SK-N-SH (cell line): ENCODE measurements at regions not wholly inside any gene's neighbourhood (a gene's known extent, or its start where the extent isn't known, plus 50 kb on each side); places are given as distances from the start of the nearest gene placed in this dataset.

Experiments
- CTCF ChIA-PET: fragments of 300-600, 350-600 bp; formaldehyde crosslinking; extraction: SDS; loops from one replicate; lab custom pipeline; 2021; lab: Yijun Ruan, JAX
- POLR2A ChIA-PET: fragments of 350-600 bp; sonication (Branson Sonifier 250); formaldehyde crosslinking; extraction: SDS; loops from one replicate; lab custom pipeline; 2020; ENCODE audit warnings: antibody characterized with exemption, inconsistent platforms; lab: Yijun Ruan, JAX
- DNase-seq: peaks from one replicate; pipeline ENCODE4 v3.0.0; 2012
- H2AFZ ChIP-seq: fragments of 200-600 bp; sonication (generic); 2 replicates; pipeline ENCODE4 v1.8.1; 2016; ENCODE audit warnings: antibody characterized with exemption, mild to moderate bottlenecking, low read depth
- H3F3A ChIP-seq: fragments of 200-600 bp; sonication (generic); replicated peaks from 2 replicates; pipeline ENCODE3; 2016; ENCODE audit warnings: antibody characterized with exemption, mild to moderate bottlenecking; ENCODE audit not compliant: insufficient read depth
- H3K27ac ChIP-seq, 2 experiments: fragments of 200-500 bp in 1 of 2; fragments of 200-600 bp in 1 of 2; sonication (Bioruptor generic) in 1 of 2; sonication (generic), shearing (Covaris generic) in 1 of 2; 2 replicates each; pipeline versions ENCODE4 v1.5.1 to v1.6.1; 2014 to 2016; ENCODE audit warnings: low read depth in 2 of 2, inconsistent platforms in 1 of 2, low read length in 1 of 2, mild to moderate bottlenecking in 1 of 2, mixed read lengths in 1 of 2
- H3K27me3 ChIP-seq: fragments of 200-600 bp; sonication (generic), shearing (Covaris generic); 2 replicates; pipeline ENCODE4 v1.6.1; 2016; ENCODE audit warnings: mixed run types; ENCODE audit not compliant: insufficient read depth
- H3K36me3 ChIP-seq, 2 experiments: fragments of 200-500 bp in 1 of 2; fragments of 200-600 bp in 1 of 2; sonication (Bioruptor generic) in 1 of 2; sonication (generic) in 1 of 2; replicated peaks in 1 of 2; 2 replicates each; pipeline versions ENCODE3 to v1.5.1; 2014 to 2016; ENCODE audit warnings: low read length in 1 of 2, mild to moderate bottlenecking in 1 of 2; ENCODE audit not compliant: insufficient read depth in 2 of 2, control insufficient read depth in 1 of 2
- H3K4me1 ChIP-seq, 2 experiments: fragments of 200-500 bp in 1 of 2; fragments of 200-600 bp in 1 of 2; sonication (Bioruptor generic) in 1 of 2; sonication (generic), shearing (Covaris generic) in 1 of 2; 2 replicates each; pipeline versions ENCODE4 v1.5.1 to v1.6.1; 2014 to 2016; ENCODE audit warnings: low read depth in 1 of 2, low read length in 1 of 2, mixed run types in 1 of 2; ENCODE audit not compliant: insufficient read depth in 2 of 2, control insufficient read depth in 1 of 2
- H3K4me2 ChIP-seq: fragments of 200-600 bp; sonication (generic), shearing (Covaris generic); 2 replicates; pipeline ENCODE4 v1.6.1; 2017; ENCODE audit warnings: mixed run types
- H3K4me3 ChIP-seq, 2 experiments: fragments of 200-500 bp in 1 of 2; fragments of 200-600 bp in 1 of 2; sonication (Bioruptor generic) in 1 of 2; sonication (generic), shearing (Covaris generic) in 1 of 2; 2 replicates each; pipeline versions ENCODE4 v1.5.1 to v1.8.1; 2014 to 2016; ENCODE audit warnings: low read depth in 2 of 2, inconsistent platforms in 1 of 2, low read length in 1 of 2, mild to moderate bottlenecking in 1 of 2, mixed read lengths in 1 of 2, moderate library complexity in 1 of 2
- H3K79me2 ChIP-seq: fragments of 200-600 bp; sonication (generic); 2 replicates; pipeline ENCODE4 v1.8.1; 2017; ENCODE audit warnings: mild to moderate bottlenecking; ENCODE audit not compliant: insufficient read depth
- H3K9ac ChIP-seq: fragments of 200-600 bp; sonication (generic); 2 replicates; pipeline ENCODE4 v1.6.1; 2017; ENCODE audit warnings: mixed run types
- H3K9me2 ChIP-seq: fragments of 200-600 bp; sonication (generic); 2 replicates; pipeline ENCODE4 v1.6.1; 2017; ENCODE audit warnings: mixed run types
- H3K9me3 ChIP-seq: fragments of 200-600 bp; sonication (generic); 2 replicates; pipeline ENCODE4 v1.6.1; 2017; ENCODE audit warnings: mixed run types, mild to moderate bottlenecking, moderate library complexity
- H4K20me1 ChIP-seq: fragments of 200-600 bp; sonication (generic); 2 replicates; pipeline ENCODE4 v1.6.1; 2017; ENCODE audit warnings: mild to moderate bottlenecking, mixed run types; ENCODE audit not compliant: insufficient read depth
- EP300 ChIP-seq, 2 experiments: IDR thresholded peaks; 2 replicates each; pipeline versions ENCODE4 v1.4.0 to v1.6.1; 2012; ENCODE audit warnings: borderline replicate concordance in 1 of 2, low read depth in 1 of 2, low read length in 1 of 2
- FOXJ3 ChIP-seq: sonication (generic); formaldehyde crosslinking; IDR thresholded peaks from 2 replicates; pipeline ENCODE4 v1.5.1; 2020; ENCODE audit warnings: mild to moderate bottlenecking, missing genetic modification reagents
- FOXM1 ChIP-seq: IDR thresholded peaks from 2 replicates; pipeline ENCODE4 v1.4.0; 2012; ENCODE audit warnings: low read depth, mild to moderate bottlenecking
- GABPA ChIP-seq: IDR thresholded peaks from 2 replicates; pipeline ENCODE4 v1.4.0; 2012; ENCODE audit warnings: low read depth, mild to moderate bottlenecking
- GATA2 ChIP-seq: sonication (generic); formaldehyde crosslinking; IDR thresholded peaks from 2 replicates; pipeline ENCODE4 v1.5.0; 2020; ENCODE audit warnings: mild to moderate bottlenecking, missing genetic modification reagents
- IRF3 ChIP-seq: fragments of 150-350 bp; IDR thresholded peaks from 2 replicates; pipeline ENCODE4 v1.6.1; 2016; ENCODE audit warnings: mild to moderate bottlenecking, low read depth, low read length
- JUND ChIP-seq: IDR thresholded peaks from 2 replicates; pipeline ENCODE4 v1.4.0; 2012
- MXI1 ChIP-seq: IDR thresholded peaks from 2 replicates; pipeline ENCODE4 v1.6.1; 2012; ENCODE audit warnings: mild to moderate bottlenecking, low read depth, low read length, improper control_type of control experiment
- NRF1 ChIP-seq: IDR thresholded peaks from 2 replicates; pipeline ENCODE4 v1.6.1; 2012; ENCODE audit warnings: low read depth, mild to moderate bottlenecking, low read length
- PBX3 ChIP-seq: IDR thresholded peaks from 2 replicates; pipeline ENCODE4; 2012
- POLR2AphosphoS5 ChIP-seq: IDR thresholded peaks from 2 replicates; pipeline ENCODE4 v1.6.1; 2012; ENCODE audit warnings: low read depth, low read length
- RCOR1 ChIP-seq: fragments of 150-350 bp; IDR thresholded peaks from 2 replicates; pipeline ENCODE4 v1.6.1; 2017; ENCODE audit warnings: antibody characterized with exemption, low read length
- REST ChIP-seq: IDR thresholded peaks from 2 replicates; pipeline ENCODE4 v1.6.1; 2012; ENCODE audit warnings: mild to moderate bottlenecking, low read depth, low read length, moderate library complexity
- RXRA ChIP-seq: IDR thresholded peaks from 2 replicates; pipeline ENCODE4 v1.4.0; 2012; ENCODE audit warnings: low read depth, mild to moderate bottlenecking, borderline replicate concordance
- SMC3 ChIP-seq: IDR thresholded peaks from 2 replicates; pipeline ENCODE4 v1.6.1; 2012; ENCODE audit warnings: low read depth, low read length, improper control_type of control experiment
- TAF1 ChIP-seq: IDR thresholded peaks from 2 replicates; pipeline ENCODE4 v1.6.1; 2012; ENCODE audit warnings: low read depth, mild to moderate bottlenecking, low read length, moderate library complexity, borderline replicate concordance
- TEAD4 ChIP-seq: IDR thresholded peaks from 2 replicates; pipeline ENCODE4 v1.4.0; 2012; ENCODE audit warnings: mild to moderate bottlenecking, borderline replicate concordance; ENCODE audit not compliant: insufficient read depth
- USF2 ChIP-seq: fragments of 150-350 bp; IDR thresholded peaks from 2 replicates; pipeline ENCODE4 v1.6.1; 2017; ENCODE audit warnings: antibody characterized with exemption, low read length, low read depth, borderline replicate concordance
- ZBTB33 ChIP-seq: IDR thresholded peaks from 2 replicates; pipeline ENCODE4 v1.4.0; 2012; ENCODE audit warnings: low read depth, borderline replicate concordance
- WGBS: methylation state at CpG from one replicate; pipeline ENCODE4 v1.1.6; 2017; ENCODE audit warnings: low lambda C conversion rate; 5-methylcytosine and 5-hydroxymethylcytosine counted together

- POLR2A ChIA-PET, result no interaction called here
- CTCF ChIA-PET, result no interaction called here
- no peak for DNase-seq
- no peak overlapping the region for H2AFZ ChIP-seq
- no peaks in the 10 kb centered on the region for H3K36me3 ChIP-seq
- no peaks in the 10 kb centered on the region for H3K9me3 ChIP-seq
- no peak overlapping the region for H3K27ac ChIP-seq
- TF ChIP-seq NRF1 (no peak), GATA2 (no peak), TAF1 (no peak), FOXJ3 (CRISPR knock-in tag) (no peak), FOXM1 (no peak), REST (no peak), USF2 (no peak), EP300 (IDR thresholded peaks at IDR 0.05; ENCODE audit: borderline replicate concordance in 1 of 2, low read depth in 1 of 2, low read length in 1 of 2) (no peak), RXRA (no peak), ZBTB33 (no peak), TEAD4 (no peak), POLR2AphosphoS5 (no peak), JUND (no peak), GABPA (no peak), RCOR1 (no peak), IRF3 (no peak), MXI1 (no peak), PBX3 (no peak), SMC3 (no peak)
- H3K4me3 ChIP-seq, result no peak overlapping the region
- H3K27me3 ChIP-seq, result peaks cover 7% of the 10 kb centered on the region; the same call in 1 of the 2 replicates
- H3K9me2 ChIP-seq, result no peaks in the 10 kb centered on the region
- H3K79me2 ChIP-seq, result no peaks in the 10 kb centered on the region
- no peaks in the 10 kb centered on the region for H4K20me1 ChIP-seq
- no peaks in the 10 kb centered on the region for H3K4me1 ChIP-seq
- no peaks in the 10 kb centered on the region for H3F3A ChIP-seq
- H3K9ac ChIP-seq, result no peak overlapping the region
- 5% methylated on average over 4 of the region's 5 CpGs for WGBS
- H3K4me2 ChIP-seq, result no peak overlapping the region
These were observed 191.0 kb downstream of the IRX2 start for GRCh38 chr5:2560435-2560834.
